Suprapubic skin (tissue), 4 donors: ENCODE measurements at regions not wholly inside any gene's neighbourhood (a gene's known extent, or its start where the extent isn't known, plus 50 kb on each side); places are given as distances from the start of the nearest gene placed in this dataset.

Experiments used
- CTCF ChIP-seq, 2 donors: fragments of 200-600 bp in 1 of 2; fragments of 450-650 bp in 1 of 2; sonication (generic) in 1 of 2; IDR thresholded peaks; one replicate each; pipeline ENCODE4 v1.5.1; 2016 to 2019; ENCODE audit warnings: antibody characterized with exemption in 2 of 2, mild to moderate bottlenecking in 1 of 2, moderate library complexity in 1 of 2
- EP300 ChIP-seq: sonication (generic); formaldehyde crosslinking; IDR thresholded peaks from one replicate; pipeline ENCODE4 v1.6.1; 2017; ENCODE audit warnings: antibody characterized with exemption
- POLR2A ChIP-seq, 2 donors: fragments of 450-650 bp; IDR thresholded peaks; one replicate each; pipeline ENCODE4 v1.6.1; 2017; ENCODE audit warnings: antibody characterized with exemption in 2 of 2, mild to moderate bottlenecking in 2 of 2, moderate library complexity in 2 of 2
- POLR2AphosphoS5 ChIP-seq, 3 donors: sonication (generic); formaldehyde crosslinking; IDR thresholded peaks; one replicate each; pipeline ENCODE4 v1.6.1; 2017; ENCODE audit warnings: antibody characterized with exemption in 3 of 3

- TF ChIP-seq EP300: no peak
- TF ChIP-seq POLR2AphosphoS5 (IDR thresholded peaks at IDR 0.05): no peak
- TF ChIP-seq CTCF (IDR thresholded peaks at IDR 0.05): no peak
- TF ChIP-seq POLR2A (IDR thresholded peaks at IDR 0.05): no peak
These were observed 1989.3 kb upstream of the WWC1 start for GRCh38 chr5:166302166-166302565.
